Endothelial cell of umbilical vein (primary cell): ENCODE measurements at regions not wholly inside any gene's neighbourhood (a gene's known extent, or its start where the extent isn't known, plus 50 kb on each side); places are given as distances from the start of the nearest gene placed in this dataset.

Source experiments
- BruUV-seq: library from RNA; stranded (reverse); fragments of 400-500 nt; replicated peaks from 2 replicates; lab custom pipeline; 2021; lab: Mats Ljungman, UMichigan
- CTCF ChIA-PET: fragments of 300-600, 350-600 bp; sonication (Branson Sonifier 250); formaldehyde crosslinking; loops from one replicate; lab custom pipeline; 2021; ENCODE audit warnings: antibody characterized with exemption, inconsistent platforms; lab: Charles Lee
- POLR2A ChIA-PET: fragments of 300-600, 350-600 bp; sonication (Branson Sonifier 250); formaldehyde crosslinking; loops from one replicate; lab custom pipeline; 2021; ENCODE audit warnings: antibody characterized with exemption, inconsistent platforms; lab: Charles Lee
- DNase-seq: peaks from one replicate; pipeline ENCODE4 v3.0.0-alpha.2; 2011; ENCODE audit warnings: low read depth, low spot score
- FAIRE-seq: peaks from 2 replicates; lab custom pipeline; 2011; peaks lifted over from hg19 to GRCh38; lab: Jason Lieb, UNC
- H2AFZ ChIP-seq: 2 replicates; pipeline ENCODE4 v1.6.0; 2012; ENCODE audit warnings: low read depth, low read length, control low read depth, inconsistent platforms
- H3K27ac ChIP-seq: 2 replicates; pipeline ENCODE4 v1.5.1; 2011; ENCODE audit warnings: low read depth, mild to moderate bottlenecking, control low read depth, low read length, moderate library complexity; ENCODE audit not compliant: insufficient read depth
- H3K27me3 ChIP-seq, 2 experiments: 2 replicates each; pipeline versions ENCODE4 v1.6.0 to v1.6.1; 2011; ENCODE audit warnings: low read length in 2 of 2, mixed read lengths in 1 of 2; ENCODE audit not compliant: control insufficient read depth in 2 of 2, insufficient read depth in 2 of 2
- H3K36me3 ChIP-seq, 2 experiments: 2 replicates in 1 of 2; 3 replicates in 1 of 2; pipeline ENCODE4 v1.5.1; 2011; ENCODE audit warnings: low read length in 2 of 2, mild to moderate bottlenecking in 1 of 2, moderate library complexity in 1 of 2; ENCODE audit not compliant: control insufficient read depth in 2 of 2, insufficient read depth in 2 of 2; ENCODE audit errors: extremely low read depth in 1 of 2
- H3K4me1 ChIP-seq: 3 replicates; pipeline ENCODE4 v1.5.1; 2011; ENCODE audit warnings: mild to moderate bottlenecking, low read length; ENCODE audit not compliant: control insufficient read depth, insufficient read depth; ENCODE audit errors: extremely low read depth
- H3K4me2 ChIP-seq: 2 replicates; pipeline ENCODE4 v1.6.1; 2011; ENCODE audit warnings: low read length, control low read depth, mixed read lengths; ENCODE audit not compliant: insufficient read depth
- H3K4me3 ChIP-seq, 3 experiments: fragments of 200-600 bp in 1 of 3; sonication (generic), shearing (Covaris generic) in 1 of 3; replicated peaks in 1 of 3; 2 replicates each; pipeline ENCODE4 v1.5.1; 2011 to 2016; ENCODE audit warnings: control low read depth in 3 of 3, low read length in 3 of 3, mild to moderate bottlenecking in 2 of 3, inconsistent platforms in 1 of 3, low read depth in 1 of 3, moderate library complexity in 1 of 3; ENCODE audit not compliant: insufficient read depth in 1 of 3
- H3K79me2 ChIP-seq: 2 replicates; pipeline ENCODE4 v1.6.0; 2012; ENCODE audit warnings: low read length, inconsistent platforms; ENCODE audit not compliant: control insufficient read depth, insufficient read depth
- H3K9ac ChIP-seq: replicated peaks from 2 replicates; pipeline ENCODE3; 2011; ENCODE audit warnings: low read length, control low read depth; ENCODE audit not compliant: insufficient read depth; ENCODE audit errors: extremely low read depth
- H3K9me1 ChIP-seq: replicated peaks from 3 replicates; pipeline ENCODE4 v1.6.0; 2011; ENCODE audit warnings: mild to moderate bottlenecking, low read length; ENCODE audit not compliant: control insufficient read depth, insufficient read depth; ENCODE audit errors: extremely low read depth
- H3K9me3 ChIP-seq: replicated peaks from 2 replicates; pipeline ENCODE4 v1.5.1; 2012; ENCODE audit warnings: low read length, inconsistent platforms; ENCODE audit not compliant: control insufficient read depth, insufficient read depth
- H4K20me1 ChIP-seq: replicated peaks from 2 replicates; pipeline ENCODE3; 2011; ENCODE audit warnings: mild to moderate bottlenecking, low read length; ENCODE audit not compliant: control insufficient read depth, insufficient read depth; ENCODE audit errors: extremely low read depth
- EZH2 ChIP-seq: IDR thresholded peaks from 2 replicates; pipeline ENCODE4 v1.6.1; 2012; ENCODE audit warnings: borderline replicate concordance, low read depth, mild to moderate bottlenecking, moderate library complexity, low read length, inconsistent platforms; ENCODE audit not compliant: severe bottlenecking
- GATA2 ChIP-seq: IDR thresholded peaks from 2 replicates; pipeline ENCODE4 v1.7.0; 2011; ENCODE audit warnings: low read depth, mild to moderate bottlenecking, moderate library complexity, mixed read lengths, low read length; ENCODE audit not compliant: insufficient read length, insufficient read depth
- JUN ChIP-seq: IDR thresholded peaks from 2 replicates; pipeline ENCODE4 v1.6.1; 2011; ENCODE audit warnings: borderline replicate concordance, low read depth; ENCODE audit not compliant: insufficient read length, insufficient read depth
- MYC ChIP-seq: IDR thresholded peaks from one replicate; pipeline ENCODE4 v1.6.1; 2011; ENCODE audit warnings: mild to moderate bottlenecking, low read depth, low read length
- POLR2A ChIP-seq: IDR thresholded peaks from 2 replicates; pipeline ENCODE4 v1.6.1; 2012; ENCODE audit warnings: low read depth, mild to moderate bottlenecking, control low read depth, low read length
- POLR2AphosphoS5 ChIP-seq: IDR thresholded peaks from 2 replicates; pipeline ENCODE4 v1.6.1; 2012; ENCODE audit warnings: low read depth, mild to moderate bottlenecking, control low read depth, low read length, moderate library complexity; ENCODE audit not compliant: insufficient read depth
- dilution Hi-C: fragments of 300-500 bp; cut with MboI; formaldehyde crosslinking; loops from one replicate; pipeline ENCODE4 v1.15.0; 2019; ENCODE audit warnings: low sequenced_read_pairs; ENCODE audit not compliant: extremely low pct_ligation_motif_present
- intact Hi-C: fragments of 100-400 bp; cut with micrococcal nuclease; formaldehyde crosslinking; loops from one replicate; pipeline ENCODE4 v1.10.0; 2022
- TF ChIP-seq, protein P1 (sequence below): IDR thresholded peaks from 2 replicates; pipeline ENCODE4 v1.6.1; 2011; ENCODE audit not compliant: insufficient read depth, insufficient read length
- TF ChIP-seq, protein P2 (sequence below), 2 donors: IDR thresholded peaks; 1 replicate in 1 of 2; 2 replicates in 1 of 2; pipeline ENCODE4 v1.5.1; 2011; ENCODE audit warnings: low read length in 2 of 2, mild to moderate bottlenecking in 2 of 2, moderate library complexity in 2 of 2, control low read depth in 1 of 2, inconsistent platforms in 1 of 2, low read depth in 1 of 2; ENCODE audit not compliant: insufficient read depth in 1 of 2; ENCODE audit errors: extremely low read depth in 1 of 2

DNA sequence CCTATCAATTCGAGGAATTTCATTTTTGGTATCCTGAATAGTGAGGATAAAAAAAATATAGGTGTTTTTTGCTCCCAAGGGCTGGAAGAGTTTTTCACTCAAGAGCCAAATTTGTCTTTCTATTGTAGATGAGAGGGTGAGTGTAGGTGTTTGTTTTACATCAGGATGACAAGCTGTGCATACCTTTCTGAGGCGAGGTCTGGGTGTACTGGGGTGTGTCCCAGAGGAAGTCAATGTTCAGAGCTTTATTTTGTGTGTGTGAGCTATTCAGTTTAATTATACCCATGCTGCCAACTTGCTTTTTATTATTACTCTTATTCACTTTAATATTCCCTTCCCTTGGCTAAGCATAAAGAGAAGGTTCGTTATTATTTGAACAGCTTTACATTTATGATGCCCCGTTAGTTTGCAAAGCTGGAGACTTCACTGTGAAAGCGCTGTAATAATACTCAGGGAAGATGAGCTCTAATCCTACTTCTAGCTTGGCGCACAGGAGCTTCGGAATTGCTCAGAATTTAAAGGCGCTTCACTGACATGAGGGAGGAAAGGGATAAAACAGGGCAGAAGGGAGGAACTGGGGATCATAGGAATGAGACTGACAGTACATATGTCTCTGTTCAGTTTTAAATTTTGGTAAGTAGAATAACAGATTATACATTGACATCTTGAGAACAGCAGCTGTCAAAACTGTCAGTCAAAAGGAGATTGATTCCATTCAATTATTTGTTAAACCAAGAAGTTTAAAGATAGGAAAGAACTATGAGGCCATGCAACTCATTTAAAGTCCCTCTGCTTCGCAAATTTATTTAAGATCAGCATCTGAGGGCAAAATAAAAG lies 117.7 kb upstream of the TP63 start:
- no peak for TF ChIP-seq JUN
- TF ChIP-seq POLR2AphosphoS5 = no peak
- no peak for TF ChIP-seq MYC
- no peak for TF ChIP-seq EZH2
- no peak for TF ChIP-seq GATA2
- TF ChIP-seq, protein P1, sequence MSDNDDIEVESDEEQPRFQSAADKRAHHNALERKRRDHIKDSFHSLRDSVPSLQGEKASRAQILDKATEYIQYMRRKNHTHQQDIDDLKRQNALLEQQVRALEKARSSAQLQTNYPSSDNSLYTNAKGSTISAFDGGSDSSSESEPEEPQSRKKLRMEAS = no peak
- no peak for TF ChIP-seq POLR2A
- TF ChIP-seq, protein P2, sequence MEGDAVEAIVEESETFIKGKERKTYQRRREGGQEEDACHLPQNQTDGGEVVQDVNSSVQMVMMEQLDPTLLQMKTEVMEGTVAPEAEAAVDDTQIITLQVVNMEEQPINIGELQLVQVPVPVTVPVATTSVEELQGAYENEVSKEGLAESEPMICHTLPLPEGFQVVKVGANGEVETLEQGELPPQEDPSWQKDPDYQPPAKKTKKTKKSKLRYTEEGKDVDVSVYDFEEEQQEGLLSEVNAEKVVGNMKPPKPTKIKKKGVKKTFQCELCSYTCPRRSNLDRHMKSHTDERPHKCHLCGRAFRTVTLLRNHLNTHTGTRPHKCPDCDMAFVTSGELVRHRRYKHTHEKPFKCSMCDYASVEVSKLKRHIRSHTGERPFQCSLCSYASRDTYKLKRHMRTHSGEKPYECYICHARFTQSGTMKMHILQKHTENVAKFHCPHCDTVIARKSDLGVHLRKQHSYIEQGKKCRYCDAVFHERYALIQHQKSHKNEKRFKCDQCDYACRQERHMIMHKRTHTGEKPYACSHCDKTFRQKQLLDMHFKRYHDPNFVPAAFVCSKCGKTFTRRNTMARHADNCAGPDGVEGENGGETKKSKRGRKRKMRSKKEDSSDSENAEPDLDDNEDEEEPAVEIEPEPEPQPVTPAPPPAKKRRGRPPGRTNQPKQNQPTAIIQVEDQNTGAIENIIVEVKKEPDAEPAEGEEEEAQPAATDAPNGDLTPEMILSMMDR (IDR thresholded peaks at IDR 0.05; ENCODE audit: extremely low read depth in 1 of 2, insufficient read depth in 1 of 2, low read depth in 1 of 2, low read length in 2 of 2) = no peak
- H3K4me3 ChIP-seq = no peak overlapping the region
- DNase-seq (no peak), FAIRE-seq (no peak)
- H3K4me2 ChIP-seq = no peak overlapping the region
- H3K9me3 ChIP-seq = peaks cover 5% of the 10 kb centered on the region
- H3K9me1 ChIP-seq = no peaks in the 10 kb centered on the region
- no peaks in the 10 kb centered on the region for H3K27me3 ChIP-seq
- no peak overlapping the region for H3K27ac ChIP-seq
- no peak overlapping the region for H3K9ac ChIP-seq
- intact Hi-C loops (no loop called here), dilution Hi-C loops (no loop called here)
- no peaks in the 10 kb centered on the region for H3K4me1 ChIP-seq
- CTCF ChIA-PET = no interaction called here
- no peaks in the 10 kb centered on the region for H3K79me2 ChIP-seq
- no peaks in the 10 kb centered on the region for H3K36me3 ChIP-seq
- H2AFZ ChIP-seq = no peak overlapping the region
- no TSS peak for BruUV-seq
- H4K20me1 ChIP-seq = no peaks in the 10 kb centered on the region
- POLR2A ChIA-PET = no interaction called here
